Mesendoderm (in vitro differentiated cells): ENCODE measurements at regions not wholly inside any gene's neighbourhood (a gene's known extent, or its start where the extent isn't known, plus 50 kb on each side); places are given as distances from the start of the nearest gene placed in this dataset.

Source experiments
- DNase-seq: peaks from one replicate; pipeline ENCODE4 v3.0.0; 2013
- H2AK5ac ChIP-seq: 2 replicates; pipeline ENCODE4 v1.6.1; 2013; ENCODE audit warnings: low read length, inconsistent platforms
- H2BK120ac ChIP-seq: 2 replicates; pipeline ENCODE4 v1.6.1; 2013; ENCODE audit warnings: low read depth, mild to moderate bottlenecking, low read length, moderate library complexity, mixed read lengths
- H2BK15ac ChIP-seq: replicated peaks from 2 replicates; pipeline ENCODE4 v1.6.1; 2013; ENCODE audit warnings: low read depth, mild to moderate bottlenecking, moderate library complexity
- H2BK5ac ChIP-seq: 2 replicates; pipeline ENCODE4 v1.6.1; 2013; ENCODE audit warnings: low read length, inconsistent platforms
- H3K18ac ChIP-seq: 2 replicates; pipeline ENCODE4 v1.6.1; 2013; ENCODE audit warnings: mild to moderate bottlenecking, low read length, mixed read lengths
- H3K23ac ChIP-seq: one replicate; pipeline ENCODE4 v1.6.1; 2013; ENCODE audit warnings: low read length
- H3K27ac ChIP-seq: 2 replicates; pipeline ENCODE4 v1.5.1; 2013; ENCODE audit warnings: low read depth, mild to moderate bottlenecking, inconsistent platforms, low read length, moderate library complexity
- H3K27me3 ChIP-seq: 2 replicates; pipeline ENCODE4 v1.6.1; 2013; ENCODE audit warnings: low read length, control low read depth, mild to moderate bottlenecking, inconsistent platforms; ENCODE audit not compliant: insufficient read depth, poor library complexity
- H3K36me3 ChIP-seq: 2 replicates; pipeline ENCODE4 v1.6.1; 2013; ENCODE audit warnings: low read length, inconsistent platforms; ENCODE audit not compliant: control insufficient read depth, insufficient read depth
- H3K4ac ChIP-seq: one replicate; pipeline ENCODE4 v1.6.1; 2013; ENCODE audit warnings: low read depth, mild to moderate bottlenecking, low read length, moderate library complexity
- H3K4me1 ChIP-seq: 2 replicates; pipeline ENCODE4 v1.6.1; 2013; ENCODE audit warnings: low read depth, low read length, inconsistent platforms; ENCODE audit not compliant: control insufficient read depth
- H3K4me2 ChIP-seq: 2 replicates; pipeline ENCODE4 v1.6.1; 2013; ENCODE audit warnings: low read length
- H3K4me3 ChIP-seq: 2 replicates; pipeline ENCODE4 v1.5.1; 2013; ENCODE audit warnings: mild to moderate bottlenecking, low read length
- H3K56ac ChIP-seq: one replicate; pipeline ENCODE4 v1.6.1; 2013; ENCODE audit warnings: low read length
- H3K79me1 ChIP-seq: 2 replicates; pipeline ENCODE4 v1.6.1; 2013; ENCODE audit warnings: low read length, inconsistent platforms
- H3K79me2 ChIP-seq: 2 replicates; pipeline ENCODE4 v1.6.1; 2013; ENCODE audit warnings: mild to moderate bottlenecking, low read length; ENCODE audit not compliant: control insufficient read depth, insufficient read depth
- H3K9ac ChIP-seq: 2 replicates; pipeline ENCODE4 v1.6.1; 2013; ENCODE audit warnings: low read length, inconsistent platforms
- H4K5ac ChIP-seq: one replicate; pipeline ENCODE4 v1.6.1; 2013; ENCODE audit warnings: low read length
- H4K8ac ChIP-seq: one replicate; pipeline ENCODE4 v1.6.1; 2013; ENCODE audit warnings: low read depth, mild to moderate bottlenecking, control low read depth, low read length, moderate library complexity
- WGBS: extraction: QIAGEN DNeasy Blood & Tissue Kit; methylation state at CpG from one replicate; pipeline ENCODE4 v1.1.7; 2013; ENCODE audit warnings: low lambda C conversion rate, missing lambda C conversion rate; ENCODE audit not compliant: insufficient coverage; ENCODE audit errors: extremely low coverage; 5-methylcytosine and 5-hydroxymethylcytosine counted together

DNA sequence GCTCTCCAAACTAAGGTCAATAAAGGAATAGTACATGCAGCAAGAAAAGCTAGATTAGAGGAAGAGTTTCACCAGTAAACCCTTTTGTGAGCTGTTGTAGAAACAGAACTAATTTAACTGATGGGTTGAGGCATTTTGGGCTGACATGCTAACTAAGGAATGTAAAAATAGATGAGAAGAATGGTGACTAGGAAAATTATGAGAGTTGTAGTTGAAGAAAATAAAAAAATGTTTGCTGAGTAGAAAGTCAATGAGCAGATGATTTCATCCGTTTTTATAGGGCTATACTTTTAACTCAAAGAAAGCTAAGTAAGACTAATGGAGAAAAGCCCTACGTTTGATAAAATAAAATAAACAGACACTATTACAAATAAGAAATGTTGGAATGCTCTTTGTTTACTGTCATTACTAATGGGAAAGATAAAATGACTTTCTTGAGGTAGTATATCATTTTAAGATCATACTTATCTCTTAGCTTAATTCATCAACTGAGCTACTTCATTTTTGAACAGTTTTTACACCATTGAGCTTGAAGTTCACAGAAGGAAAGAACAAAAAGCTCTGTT, 209.4 kb upstream of the DPH6 start:
- H2BK120ac ChIP-seq: no peak overlapping the region
- no peak for DNase-seq
- H4K8ac ChIP-seq: no peak overlapping the region
- WGBS: no CpG with 5 or more reads among the region's 2 CpGs
- H3K4me3 ChIP-seq: no peak overlapping the region
- no peak overlapping the region for H3K4ac ChIP-seq
- no peaks in the 10 kb centered on the region for H3K4me1 ChIP-seq
- no peaks in the 10 kb centered on the region for H3K79me1 ChIP-seq
- no peak overlapping the region for H2BK5ac ChIP-seq
- H3K56ac ChIP-seq: no peak overlapping the region
- H3K4me2 ChIP-seq: no peak overlapping the region
- H4K5ac ChIP-seq: no peak overlapping the region
- no peaks in the 10 kb centered on the region for H3K79me2 ChIP-seq
- no peak overlapping the region for H3K18ac ChIP-seq
- H3K36me3 ChIP-seq: no peaks in the 10 kb centered on the region
- H3K23ac ChIP-seq: no peak overlapping the region
- H3K27ac ChIP-seq: no peak overlapping the region
- no peaks in the 10 kb centered on the region for H3K27me3 ChIP-seq
- H2AK5ac ChIP-seq: no peak overlapping the region
- no peak overlapping the region for H3K9ac ChIP-seq
- no peak overlapping the region for H2BK15ac ChIP-seq

DNA sequence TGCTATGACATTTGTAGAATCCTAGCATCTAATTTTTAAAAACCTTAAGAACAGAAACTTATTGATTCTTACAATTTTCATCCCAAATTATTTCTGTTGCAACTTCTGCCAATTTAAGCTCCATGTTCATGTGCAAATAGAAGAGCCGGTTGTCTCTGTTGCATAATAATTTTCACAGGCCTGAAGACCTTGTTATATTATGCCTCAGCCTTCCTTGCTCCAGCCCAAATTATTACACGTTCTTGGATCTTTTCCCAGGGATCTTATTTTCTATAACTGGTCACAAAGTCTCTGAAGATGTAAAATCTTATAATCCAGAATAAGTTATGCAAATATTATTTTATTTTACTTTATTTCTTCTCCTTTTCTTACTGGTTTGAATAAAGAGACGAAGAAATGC, 210.7 kb upstream of the DPH6 start:
- Histone ChIP-seq H3K9ac (no peak overlapping the region), H2BK15ac (no peak overlapping the region), H3K27me3 (no peaks in the 10 kb centered on the region), H2BK120ac (no peak overlapping the region), H4K5ac (no peak overlapping the region), H3K4me2 (no peak overlapping the region), H3K4ac (no peak overlapping the region), H3K56ac (no peak overlapping the region), H3K79me2 (no peaks in the 10 kb centered on the region), H3K4me3 (no peak overlapping the region), H2BK5ac (no peak overlapping the region), H3K23ac (no peak overlapping the region), H3K36me3 (no peaks in the 10 kb centered on the region), H3K27ac (no peak overlapping the region), H2AK5ac (no peak overlapping the region), H3K79me1 (no peaks in the 10 kb centered on the region), H3K18ac (no peak overlapping the region), H4K8ac (no peak overlapping the region), H3K4me1 (no peaks in the 10 kb centered on the region)
- DNase-seq: no peak
- WGBS: no CpG with 5 or more reads among the region's 3 CpGs

DNA sequence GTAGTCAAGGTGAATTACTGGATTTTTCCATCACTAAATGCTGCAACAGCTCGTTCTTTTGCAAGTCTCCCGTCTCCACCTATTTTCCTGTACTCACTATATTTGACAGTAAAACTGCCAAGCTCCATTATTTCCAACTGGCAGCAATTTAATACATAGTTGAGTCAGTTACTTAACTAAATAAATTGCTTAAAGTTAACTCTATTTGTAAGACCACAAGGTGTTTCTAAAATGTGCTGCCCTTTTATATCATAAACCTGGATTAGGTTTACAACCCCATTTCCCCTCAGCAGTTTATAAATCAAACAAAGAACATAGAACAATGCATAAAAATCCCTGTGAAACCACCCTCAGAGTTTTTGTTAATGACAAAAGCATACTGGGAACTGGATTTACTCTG, 211.4 kb upstream of the DPH6 start:
- no peaks in the 10 kb centered on the region for H3K79me1 ChIP-seq
- H2AK5ac ChIP-seq: no peak overlapping the region
- no peak overlapping the region for H4K5ac ChIP-seq
- no peak overlapping the region for H4K8ac ChIP-seq
- H3K18ac ChIP-seq: no peak overlapping the region
- H3K23ac ChIP-seq: no peak overlapping the region
- no CpG with 5 or more reads among the region's 2 CpGs for WGBS
- no peak overlapping the region for H2BK120ac ChIP-seq
- no peaks in the 10 kb centered on the region for H3K36me3 ChIP-seq
- H2BK15ac ChIP-seq: no peak overlapping the region
- H3K4me2 ChIP-seq: no peak overlapping the region
- no peak overlapping the region for H3K56ac ChIP-seq
- no peak overlapping the region for H3K27ac ChIP-seq
- H3K9ac ChIP-seq: no peak overlapping the region
- H3K79me2 ChIP-seq: no peaks in the 10 kb centered on the region
- H3K27me3 ChIP-seq: no peaks in the 10 kb centered on the region
- H3K4me3 ChIP-seq: no peak overlapping the region
- H3K4me1 ChIP-seq: no peaks in the 10 kb centered on the region
- H3K4ac ChIP-seq: no peak overlapping the region
- DNase-seq: no peak
- H2BK5ac ChIP-seq: no peak overlapping the region

DNA sequence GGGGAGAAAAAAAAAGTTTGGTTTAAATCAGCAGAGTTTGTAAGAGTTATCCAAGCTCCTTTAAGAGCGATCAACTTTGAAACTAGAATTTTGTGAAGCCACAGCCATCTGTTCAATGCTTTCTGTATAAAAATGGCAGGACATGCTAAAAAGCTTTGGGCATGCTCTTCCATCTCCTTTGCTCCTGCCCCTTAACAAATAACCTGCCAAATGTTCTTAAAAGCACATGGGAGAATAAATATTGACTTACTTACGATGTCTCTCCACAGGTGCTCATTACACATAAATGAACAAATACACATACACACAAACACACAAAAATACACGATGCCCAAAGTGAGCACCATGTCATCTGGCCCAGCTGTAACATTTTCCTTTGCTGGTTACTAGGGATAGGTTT, 211.8 kb upstream of the DPH6 start:
- Histone ChIP-seq H3K4ac (no peak overlapping the region), H2BK15ac (no peak overlapping the region), H2AK5ac (no peak overlapping the region), H3K4me2 (no peak overlapping the region), H3K79me1 (no peaks in the 10 kb centered on the region), H3K56ac (no peak overlapping the region), H4K5ac (no peak overlapping the region), H3K79me2 (no peaks in the 10 kb centered on the region), H4K8ac (no peak overlapping the region), H2BK120ac (no peak overlapping the region), H2BK5ac (no peak overlapping the region), H3K9ac (no peak overlapping the region), H3K27me3 (no peaks in the 10 kb centered on the region), H3K27ac (no peak overlapping the region), H3K18ac (no peak overlapping the region), H3K36me3 (no peaks in the 10 kb centered on the region), H3K4me1 (no peaks in the 10 kb centered on the region), H3K4me3 (no peak overlapping the region), H3K23ac (no peak overlapping the region)
- no CpG with 5 or more reads among the region's 3 CpGs for WGBS
- no peak for DNase-seq

DNA sequence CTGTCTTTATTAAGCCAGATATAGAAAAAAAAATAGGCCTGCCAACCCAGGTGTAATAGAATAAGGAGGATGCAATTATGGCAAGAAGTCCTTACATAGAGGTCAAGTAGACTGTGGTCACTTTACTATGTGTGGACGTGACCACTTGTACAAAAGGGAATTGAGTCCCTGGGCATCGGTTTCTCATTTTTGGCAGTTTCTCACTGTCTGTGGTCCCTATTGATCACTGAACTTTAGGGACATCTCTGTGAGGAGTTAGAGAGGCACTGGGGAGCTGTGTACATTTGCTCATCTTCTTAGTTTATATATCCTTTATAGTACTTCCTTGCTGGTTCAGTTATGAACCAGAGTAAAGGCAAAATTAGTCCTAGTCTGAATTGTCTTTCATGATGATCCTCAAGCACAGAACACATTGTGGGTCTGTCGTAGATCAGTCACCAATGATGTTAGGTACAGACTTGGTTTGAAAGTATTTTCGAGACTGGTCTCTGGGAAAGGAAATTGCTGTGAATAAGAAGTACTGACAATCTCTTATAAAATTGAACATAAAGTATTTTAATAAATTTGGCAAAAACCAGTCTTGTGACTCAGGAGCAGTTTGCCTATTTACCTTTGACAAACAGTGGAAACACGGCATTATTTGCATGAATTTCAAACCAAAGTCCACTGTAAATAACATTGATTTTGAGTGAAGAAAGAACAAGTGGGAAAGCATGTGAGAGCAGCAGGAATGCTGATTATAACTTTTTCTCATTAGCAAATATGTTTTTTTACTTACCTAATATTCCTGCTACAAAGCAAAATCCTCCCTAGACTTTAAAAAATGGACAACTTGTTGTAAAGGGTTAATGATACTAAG, 218.9 kb upstream of the DPH6 start:
- H3K18ac ChIP-seq: no peak overlapping the region
- H3K4me1 ChIP-seq: no peaks in the 10 kb centered on the region
- H3K4me3 ChIP-seq: no peak overlapping the region
- H4K5ac ChIP-seq: no peak overlapping the region
- H2BK120ac ChIP-seq: no peak overlapping the region
- no peaks in the 10 kb centered on the region for H3K79me2 ChIP-seq
- H3K36me3 ChIP-seq: no peaks in the 10 kb centered on the region
- H2BK5ac ChIP-seq: no peak overlapping the region
- DNase-seq: no peak
- no peak overlapping the region for H3K23ac ChIP-seq
- H3K9ac ChIP-seq: no peak overlapping the region
- H3K4me2 ChIP-seq: no peak overlapping the region
- no peaks in the 10 kb centered on the region for H3K27me3 ChIP-seq
- no peak overlapping the region for H3K56ac ChIP-seq
- no peak overlapping the region for H2AK5ac ChIP-seq
- no peak overlapping the region for H3K4ac ChIP-seq
- WGBS: no CpG with 5 or more reads among the region's 5 CpGs
- H2BK15ac ChIP-seq: no peak overlapping the region
- no peak overlapping the region for H4K8ac ChIP-seq
- no peak overlapping the region for H3K27ac ChIP-seq
- no peaks in the 10 kb centered on the region for H3K79me1 ChIP-seq
